H1 (cell line): ENCODE measurements at regions not wholly inside any gene's neighbourhood (a gene's known extent, or its start where the extent isn't known, plus 50 kb on each side); places are given as distances from the start of the nearest gene placed in this dataset.

Experiments used
- CTCF ChIA-PET: fragments of 300-600 bp; sonication (Branson Sonifier 250); formaldehyde crosslinking; loops from one replicate; lab custom pipeline; 2021; ENCODE audit not compliant: partially characterized antibody; lab: Charles Lee
- POLR2A ChIA-PET: fragments of 300-600 bp; sonication (Branson Sonifier 250); formaldehyde crosslinking; loops from one replicate; lab custom pipeline; 2021; ENCODE audit warnings: inconsistent platforms; ENCODE audit not compliant: partially characterized antibody; lab: Charles Lee
- DNase-seq, 2 experiments: peaks; one replicate each; pipeline versions ENCODE4 v3.0.0 to v3.0.0-alpha.2; 2010 to 2022; ENCODE audit warnings: low spot score in 2 of 2, low read depth in 1 of 2, mixed read lengths in 1 of 2
- FAIRE-seq: peaks from 2 replicates; lab custom pipeline; 2011; peaks lifted over from hg19 to GRCh38; lab: Jason Lieb, UNC
- H2AFZ ChIP-seq: 2 replicates; pipeline ENCODE4 v1.8.1; 2012; ENCODE audit warnings: low read length, inconsistent platforms
- H2AK5ac ChIP-seq: 2 replicates; pipeline ENCODE4 v1.6.1; 2013; ENCODE audit warnings: low read depth, low read length
- H2BK120ac ChIP-seq: replicated peaks from 2 replicates; pipeline ENCODE3; 2013; ENCODE audit warnings: low read depth, low read length, inconsistent platforms
- H2BK12ac ChIP-seq: 2 replicates; pipeline ENCODE4 v1.6.1; 2013; ENCODE audit warnings: low read depth, low read length
- H2BK15ac ChIP-seq: 2 replicates; pipeline ENCODE4 v1.6.1; 2013; ENCODE audit warnings: low read length
- H2BK20ac ChIP-seq: 2 replicates; pipeline ENCODE4 v1.6.1; 2013; ENCODE audit warnings: low read length
- H2BK5ac ChIP-seq: 2 replicates; pipeline ENCODE4 v1.6.1; 2013; ENCODE audit warnings: low read depth, low read length
- H3K14ac ChIP-seq: 2 replicates; pipeline ENCODE4 v1.6.1; 2013; ENCODE audit warnings: inconsistent platforms; ENCODE audit not compliant: insufficient read length
- H3K18ac ChIP-seq: 2 replicates; pipeline ENCODE4 v1.6.1; 2013; ENCODE audit warnings: low read length; ENCODE audit errors: extremely low read depth
- H3K23ac ChIP-seq: 2 replicates; pipeline ENCODE4 v1.6.1; 2013; ENCODE audit warnings: inconsistent platforms; ENCODE audit not compliant: insufficient read length
- H3K23me2 ChIP-seq: 2 replicates; pipeline ENCODE4 v1.6.1; 2013; ENCODE audit warnings: low read depth, low read length
- H3K27ac ChIP-seq: 2 replicates; pipeline ENCODE4 v1.6.1; 2011; ENCODE audit warnings: low read depth, low read length, inconsistent platforms
- H3K27me3 ChIP-seq, 4 experiments: replicated peaks in 1 of 4; 1 replicate in 1 of 4; 2 replicates in 3 of 4; pipeline versions ENCODE4 v1.6.1 to v1.8.1; 2011 to 2013; ENCODE audit warnings: low read length in 3 of 4, mild to moderate bottlenecking in 3 of 4, inconsistent platforms in 2 of 4, mixed read lengths in 2 of 4, moderate library complexity in 1 of 4; ENCODE audit not compliant: control insufficient read depth in 3 of 4, insufficient read depth in 3 of 4; ENCODE audit errors: extremely low read depth in 1 of 4
- H3K36me3 ChIP-seq, 4 experiments: 2 replicates each; pipeline versions ENCODE4 v1.6.1 to v1.8.1; 2011 to 2013; ENCODE audit warnings: mild to moderate bottlenecking in 4 of 4, low read length in 3 of 4, moderate library complexity in 2 of 4, control low read depth in 1 of 4, inconsistent platforms in 1 of 4; ENCODE audit not compliant: insufficient read depth in 4 of 4, control insufficient read depth in 2 of 4
- H3K4ac ChIP-seq: replicated peaks from 2 replicates; pipeline ENCODE3; 2013; ENCODE audit warnings: low read length, low read depth, mixed read lengths, inconsistent platforms; ENCODE audit not compliant: insufficient read length
- H3K4me1 ChIP-seq, 4 experiments: replicated peaks in 1 of 4; 1 replicate in 1 of 4; 2 replicates in 3 of 4; pipeline versions ENCODE4 v1.6.1 to v1.8.1; 2011 to 2013; ENCODE audit warnings: low read length in 3 of 4, inconsistent platforms in 2 of 4, mixed read lengths in 1 of 4; ENCODE audit not compliant: insufficient read depth in 4 of 4, control insufficient read depth in 3 of 4
- H3K4me2 ChIP-seq, 2 experiments: 2 replicates each; pipeline versions ENCODE4 v1.6.1 to v1.8.1; 2011 to 2013; ENCODE audit warnings: low read depth in 2 of 2, low read length in 2 of 2, control low read depth in 1 of 2, inconsistent platforms in 1 of 2, mild to moderate bottlenecking in 1 of 2; ENCODE audit not compliant: insufficient read depth in 1 of 2
- H3K4me3 ChIP-seq, 4 experiments: fragments of 200-600, 300-600 bp in 1 of 4; sonication (generic), shearing (Covaris generic), sonication (Bioruptor Twin) in 1 of 4; 2 replicates each; pipeline versions ENCODE4 v1.5.1 to v1.8.1; 2011 to 2016; ENCODE audit warnings: low read length in 4 of 4, low read depth in 3 of 4, control low read depth in 2 of 4, inconsistent platforms in 2 of 4, mild to moderate bottlenecking in 2 of 4, mixed read lengths in 1 of 4, moderate library complexity in 1 of 4; ENCODE audit not compliant: insufficient read depth in 2 of 4; ENCODE audit errors: extremely low read depth in 1 of 4
- H3K56ac ChIP-seq: replicated peaks from 2 replicates; pipeline ENCODE3; 2013; ENCODE audit warnings: low read depth, mild to moderate bottlenecking, mixed read lengths, low read length, inconsistent platforms; ENCODE audit not compliant: insufficient read length
- H3K79me1 ChIP-seq: 2 replicates; pipeline ENCODE4 v1.6.1; 2013; ENCODE audit warnings: low read depth, low read length, control low read depth
- H3K79me2 ChIP-seq, 2 experiments: 2 replicates each; pipeline versions ENCODE4 v1.6.1 to v1.8.1; 2012 to 2013; ENCODE audit warnings: low read length in 2 of 2, mild to moderate bottlenecking in 2 of 2, inconsistent platforms in 1 of 2; ENCODE audit not compliant: insufficient read depth in 2 of 2, control insufficient read depth in 1 of 2
- H3K9ac ChIP-seq, 4 experiments: replicated peaks in 1 of 4; 1 replicate in 1 of 4; 2 replicates in 3 of 4; pipeline versions ENCODE4 v1.6.1 to v1.8.1; 2011 to 2013; ENCODE audit warnings: low read depth in 3 of 4, low read length in 3 of 4, control low read depth in 2 of 4, mild to moderate bottlenecking in 2 of 4, moderate library complexity in 2 of 4, inconsistent platforms in 1 of 4; ENCODE audit errors: extremely low read depth in 1 of 4
- H3K9me3 ChIP-seq, 2 experiments: 2 replicates each; pipeline versions ENCODE4 v1.6.1 to v1.8.1; 2012 to 2013; ENCODE audit warnings: mild to moderate bottlenecking in 2 of 2, moderate library complexity in 2 of 2, control low read depth in 1 of 2, inconsistent platforms in 1 of 2, low read depth in 1 of 2, low read length in 1 of 2, mixed read lengths in 1 of 2; ENCODE audit not compliant: insufficient read depth in 2 of 2
- H4K20me1 ChIP-seq, 2 experiments: replicated peaks in 1 of 2; 2 replicates each; pipeline versions ENCODE3 to v1.8.1; 2011 to 2013; ENCODE audit warnings: inconsistent platforms in 2 of 2, low read length in 2 of 2, mild to moderate bottlenecking in 1 of 2; ENCODE audit not compliant: insufficient read depth in 2 of 2, control insufficient read depth in 1 of 2
- H4K5ac ChIP-seq: 2 replicates; pipeline ENCODE4 v1.6.1; 2013; ENCODE audit warnings: low read length, low read depth, mixed read lengths, inconsistent platforms; ENCODE audit not compliant: insufficient read length
- H4K8ac ChIP-seq: 2 replicates; pipeline ENCODE4 v1.8.0; 2013; ENCODE audit warnings: mild to moderate bottlenecking, moderate library complexity, low read length, inconsistent platforms; ENCODE audit not compliant: insufficient read depth; ENCODE audit errors: extremely low read depth
- H4K91ac ChIP-seq: replicated peaks from 2 replicates; pipeline ENCODE3; 2013; ENCODE audit warnings: low read length, mixed read lengths, inconsistent platforms; ENCODE audit not compliant: insufficient read length
- FOSL1 ChIP-seq: IDR thresholded peaks from 2 replicates; pipeline ENCODE4 v1.6.1; 2011; ENCODE audit warnings: mild to moderate bottlenecking, low read depth, low read length, moderate library complexity; ENCODE audit not compliant: insufficient read depth
- TEAD4 ChIP-seq: IDR thresholded peaks from 2 replicates; pipeline ENCODE4 v1.6.1; 2012; ENCODE audit warnings: low read depth, low read length, inconsistent platforms, mixed read lengths
- YY1 ChIP-seq: IDR thresholded peaks from 2 replicates; pipeline ENCODE4 v1.6.1; 2011; ENCODE audit warnings: low read depth, mild to moderate bottlenecking, low read length
- WGBS, 2 experiments: shearing (Covaris generic) in 1 of 2; methylation state at CpG; one replicate each; pipeline versions ENCODE4 v1.1.6 to v1.1.7; 2013 to 2015; ENCODE audit warnings: low lambda C conversion rate in 2 of 2, mixed read lengths in 2 of 2, inconsistent platforms in 1 of 2, low coverage in 1 of 2, missing lambda C conversion rate in 1 of 2; ENCODE audit not compliant: insufficient replicate concordance in 2 of 2, insufficient coverage in 1 of 2, insufficient read length in 1 of 2; ENCODE audit errors: extremely low coverage in 1 of 2, missing lambda C conversion rate in 1 of 2; 5-methylcytosine and 5-hydroxymethylcytosine counted together

- TF ChIP-seq TEAD4, result no peak
- TF ChIP-seq FOSL1, result no peak
- no peak for TF ChIP-seq YY1
- H3K79me1 ChIP-seq, result 0 out of 2 replicates have a peak, but pooled peaks cover 2% of the 10 kb centered on the region
- peaks cover 0 to 4% of the 10 kb centered on the region in 2 experiments for H4K20me1 ChIP-seq
- DNase-seq (no peak), FAIRE-seq (no peak)
- H3K9ac ChIP-seq, result no peak overlapping the region
- POLR2A ChIA-PET, result interaction anchor here (0.6 to 1.2 kb wide), 4 partner anchors 8 to 43 kb away, joined by 3 read pairs; no protein-coding TSS in a partner anchor
- 93% methylated on average over 3 of the region's 3 CpGs; no CpG with 5 or more reads in 1 of the 2 experiments for WGBS, 2 experiments
- no peaks in the 10 kb centered on the region for H3K27me3 ChIP-seq
- no peak overlapping the region for H2BK15ac ChIP-seq
- no peak overlapping the region for H3K14ac ChIP-seq
- no peak overlapping the region for H2BK20ac ChIP-seq
- no peak overlapping the region for H2BK5ac ChIP-seq
- no peak overlapping the region for H2AFZ ChIP-seq
- H2AK5ac ChIP-seq, result no peak overlapping the region
- H3K23me2 ChIP-seq, result no peaks in the 10 kb centered on the region; the same call in 1 of the 2 replicates
- no peak overlapping the region for H3K4me2 ChIP-seq
- H3K27ac ChIP-seq, result no peak overlapping the region
- no peak overlapping the region for H3K18ac ChIP-seq
- CTCF ChIA-PET, result interaction anchor here (1.4 kb wide), 1 partner anchor 18 kb away, joined by 3 read pairs; no protein-coding TSS in a partner anchor
- no peak overlapping the region for H4K8ac ChIP-seq
- H3K23ac ChIP-seq, result no peak overlapping the region
- H3K36me3 ChIP-seq, result no peaks in the 10 kb centered on the region
- no peak overlapping the region for H4K91ac ChIP-seq
- H3K9me3 ChIP-seq, result no peaks in the 10 kb centered on the region
- no peak overlapping the region for H4K5ac ChIP-seq
- H3K4me3 ChIP-seq, result no peak overlapping the region
- H3K4ac ChIP-seq, result no peak overlapping the region
- no peak overlapping the region for H2BK120ac ChIP-seq
- no peak overlapping the region for H2BK12ac ChIP-seq
- peaks cover 17 to 98% of the 10 kb centered on the region in 2 experiments for H3K79me2 ChIP-seq
- peaks cover 0 to 9% (median 4%) of the 10 kb centered on the region in 4 experiments; a peak in 3 of 7 replicates for H3K4me1 ChIP-seq
- H3K56ac ChIP-seq, result no peak overlapping the region
Measured at GRCh38 chr6:56833127-56833791, 121.6 kb upstream of the BEND6 start.
